ENCODE measurements at regions not wholly inside any gene's neighbourhood (a gene's known extent, or its start where the extent isn't known, plus 50 kb on each side); places are given as distances from the start of the nearest gene placed in this dataset.

DNA sequence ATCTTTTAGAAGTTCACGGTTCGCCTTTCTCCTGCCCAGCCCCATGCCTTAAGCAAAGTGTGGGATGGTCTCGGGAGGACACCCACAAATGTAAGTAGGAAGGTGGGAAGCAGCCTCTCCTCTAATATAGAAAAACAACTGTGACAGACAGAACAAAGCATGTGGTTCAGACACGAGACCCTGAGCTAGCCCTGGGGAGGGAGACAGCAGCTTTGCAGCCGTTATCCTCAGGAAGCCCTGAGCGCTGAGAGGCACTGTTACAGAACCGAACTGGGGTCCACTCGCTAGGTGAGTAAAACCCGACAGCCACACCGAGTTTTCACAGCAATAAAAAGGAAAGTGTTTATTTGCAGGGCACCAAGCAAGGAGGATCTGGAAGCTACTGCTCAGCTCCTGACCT is 210.6 kb downstream of the UQCRFS1 start:
- no peak for TF ChIP-seq POLR2A (IDR thresholded peaks at IDR 0.05)
- TF ChIP-seq, protein P1, sequence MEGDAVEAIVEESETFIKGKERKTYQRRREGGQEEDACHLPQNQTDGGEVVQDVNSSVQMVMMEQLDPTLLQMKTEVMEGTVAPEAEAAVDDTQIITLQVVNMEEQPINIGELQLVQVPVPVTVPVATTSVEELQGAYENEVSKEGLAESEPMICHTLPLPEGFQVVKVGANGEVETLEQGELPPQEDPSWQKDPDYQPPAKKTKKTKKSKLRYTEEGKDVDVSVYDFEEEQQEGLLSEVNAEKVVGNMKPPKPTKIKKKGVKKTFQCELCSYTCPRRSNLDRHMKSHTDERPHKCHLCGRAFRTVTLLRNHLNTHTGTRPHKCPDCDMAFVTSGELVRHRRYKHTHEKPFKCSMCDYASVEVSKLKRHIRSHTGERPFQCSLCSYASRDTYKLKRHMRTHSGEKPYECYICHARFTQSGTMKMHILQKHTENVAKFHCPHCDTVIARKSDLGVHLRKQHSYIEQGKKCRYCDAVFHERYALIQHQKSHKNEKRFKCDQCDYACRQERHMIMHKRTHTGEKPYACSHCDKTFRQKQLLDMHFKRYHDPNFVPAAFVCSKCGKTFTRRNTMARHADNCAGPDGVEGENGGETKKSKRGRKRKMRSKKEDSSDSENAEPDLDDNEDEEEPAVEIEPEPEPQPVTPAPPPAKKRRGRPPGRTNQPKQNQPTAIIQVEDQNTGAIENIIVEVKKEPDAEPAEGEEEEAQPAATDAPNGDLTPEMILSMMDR (IDR thresholded peaks at IDR 0.05): no peak

All from heart left ventricle (tissue), 13 donors.